Activated CD4-positive, alpha-beta T cell treated with anti-CD3 and anti-CD28 coated beads for 36 hours (primary cell): ENCODE measurements at regions not wholly inside any gene's neighbourhood (a gene's known extent, or its start where the extent isn't known, plus 50 kb on each side); places are given as distances from the start of the nearest gene placed in this dataset.

Experiments used
- ATAC-seq: fragments of 200-7000 bp; cut with Tn5 transposase; one replicate; pipeline ENCODE4 v1.10.0; 2021; ENCODE audit warnings: mild to moderate bottlenecking, moderate library complexity
- CTCF ChIA-PET: fragments of 350-600 bp; sonication (Branson Sonifier 250); formaldehyde crosslinking; loops from one replicate; lab custom pipeline; 2021; ENCODE audit warnings: antibody characterized with exemption; lab: Charles Lee
- POLR2A ChIA-PET: fragments of 350-600 bp; sonication (Branson Sonifier 250); formaldehyde crosslinking; loops from one replicate; lab custom pipeline; 2021; ENCODE audit warnings: antibody characterized with exemption, inconsistent platforms; lab: Charles Lee
- DNase-seq: peaks from one replicate; pipeline ENCODE4 v3.0.0-alpha.2; 2020
- H3K27ac Mint-ChIP-seq: one replicate; pipeline ENCODE4 v1.8.0; 2021; ENCODE audit warnings: mixed read lengths
- H3K27me3 Mint-ChIP-seq: one replicate; pipeline ENCODE4 v1.8.0; 2021; ENCODE audit warnings: mixed read lengths
- H3K36me3 Mint-ChIP-seq: one replicate; pipeline ENCODE4 v1.8.0; 2021; ENCODE audit warnings: low read depth, mixed read lengths
- H3K4me1 Mint-ChIP-seq: one replicate; pipeline ENCODE4 v1.8.0; 2021; ENCODE audit warnings: mixed read lengths
- H3K4me3 Mint-ChIP-seq: one replicate; pipeline ENCODE4 v1.8.0; 2021; ENCODE audit warnings: mild to moderate bottlenecking, moderate library complexity, mixed read lengths
- H3K9me3 Mint-ChIP-seq: one replicate; pipeline ENCODE4 v1.8.0; 2021; ENCODE audit warnings: low read depth, mixed read lengths
- intact Hi-C, 2 experiments: fragments of 100-400 bp; cut with DNase I in 1 of 2; cut with micrococcal nuclease in 1 of 2; formaldehyde crosslinking; loops; one replicate each; pipeline versions ENCODE4 v1.14.2 to v1.15.1; 2022 to 2024; cut with DNase I, micrococcal nuclease

- ChIA-PET POLR2A (no interaction called here), CTCF (no interaction called here)
- DNase-seq = no peak
- peaks cover 10% of the 10 kb centered on the region for H3K4me1 Mint-ChIP-seq
- ATAC-seq = no peak
- H3K9me3 Mint-ChIP-seq = no peaks in the 10 kb centered on the region
- intact Hi-C loops = no loop called here
- H3K36me3 Mint-ChIP-seq = no peaks in the 10 kb centered on the region
- H3K27me3 Mint-ChIP-seq = no peaks in the 10 kb centered on the region
- H3K4me3 Mint-ChIP-seq = no peak overlapping the region
- no peak overlapping the region for H3K27ac Mint-ChIP-seq
These were observed 85.4 kb downstream of the CD83 start for GRCh38 chr6:14202947-14203346.

- Mint-ChIP-seq H3K27me3 (no peaks in the 10 kb centered on the region), H3K9me3 (no peaks in the 10 kb centered on the region), H3K27ac (no peak overlapping the region), H3K4me3 (no peak overlapping the region), H3K4me1 (peaks cover 19% of the 10 kb centered on the region), H3K36me3 (no peaks in the 10 kb centered on the region)
- ChIA-PET CTCF (interaction anchor here (0.6 to 0.8 kb wide), 4 partner anchors 430 to 1284 kb away, joined by 3 to 4 read pairs (median 3); no protein-coding TSS in a partner anchor), POLR2A (no interaction called here)
- intact Hi-C loops = no loop called here
- ATAC-seq = no peak
- no peak for DNase-seq
These were observed 88.8 kb downstream of the CD83 start for GRCh38 chr6:14206391-14206790.

GRCh38 chr6:14207448-14207847, 89.9 kb downstream of the CD83 start:
- ChIA-PET POLR2A (interaction anchor here (0.7 kb wide), 1 partner anchor 358 kb away, joined by 3 read pairs; no protein-coding TSS in a partner anchor), CTCF (no interaction called here)
- Mint-ChIP-seq H3K27ac (no peak overlapping the region), H3K36me3 (no peaks in the 10 kb centered on the region), H3K9me3 (no peaks in the 10 kb centered on the region), H3K4me1 (peaks cover 30% of the 10 kb centered on the region), H3K27me3 (no peaks in the 10 kb centered on the region), H3K4me3 (no peak overlapping the region)
- intact Hi-C loops = no loop called here
- ATAC-seq (no peak), DNase-seq (no peak)

- intact Hi-C loops = no loop called here
- DNase-seq = no peak
- no peak overlapping the region for H3K4me3 Mint-ChIP-seq
- no peak overlapping the region for H3K27ac Mint-ChIP-seq
- no peaks in the 10 kb centered on the region for H3K9me3 Mint-ChIP-seq
- H3K4me1 Mint-ChIP-seq = peaks cover 35% of the 10 kb centered on the region
- no peaks in the 10 kb centered on the region for H3K27me3 Mint-ChIP-seq
- H3K36me3 Mint-ChIP-seq = no peaks in the 10 kb centered on the region
- ATAC-seq = no peak
- CTCF ChIA-PET = interaction anchor here (0.8 to 1.1 kb wide), 2 partner anchors 10 to 865 kb away, joined by 3 read pairs; no protein-coding TSS in a partner anchor
- POLR2A ChIA-PET = no interaction called here
These were observed 91.4 kb downstream of the CD83 start for GRCh38 chr6:14209000-14209399.

- peaks cover 35% of the 10 kb centered on the region for H3K4me1 Mint-ChIP-seq
- H3K4me3 Mint-ChIP-seq = peak overlapping the region; percentile 64
- no peaks in the 10 kb centered on the region for H3K9me3 Mint-ChIP-seq
- H3K36me3 Mint-ChIP-seq = no peaks in the 10 kb centered on the region
- ATAC-seq (no peak), DNase-seq (no peak)
- ChIA-PET POLR2A (interaction anchor here (0.6 to 1.5 kb wide), 2 partner anchors 18 to 501 kb away, joined by 3 to 4 read pairs; no protein-coding TSS in a partner anchor), CTCF (interaction anchor here (0.6 to 1.0 kb wide), 7 partner anchors 10 to 584 kb away, joined by 3 to 5 read pairs (median 3); no protein-coding TSS in a partner anchor)
- no peaks in the 10 kb centered on the region for H3K27me3 Mint-ChIP-seq
- intact Hi-C loops = loop anchor here (1.0 to 10.0 kb wide), 13 partner anchors 172 to 1232 kb away; no protein-coding TSS in a partner anchor
- H3K27ac Mint-ChIP-seq = peak overlapping the region; percentile 62
These were observed 92.5 kb downstream of the CD83 start for GRCh38 chr6:14210077-14210476.

- no peaks in the 10 kb centered on the region for H3K27me3 Mint-ChIP-seq
- no peaks in the 10 kb centered on the region for H3K9me3 Mint-ChIP-seq
- peaks cover 35% of the 10 kb centered on the region for H3K4me1 Mint-ChIP-seq
- H3K4me3 Mint-ChIP-seq = peak overlapping the region; percentile 75
- intact Hi-C loops = loop anchor here (1.0 to 10.0 kb wide), 24 partner anchors 171 to 1417 kb away; no protein-coding TSS in a partner anchor
- H3K36me3 Mint-ChIP-seq = no peaks in the 10 kb centered on the region
- H3K27ac Mint-ChIP-seq = peak overlapping the region; percentile 86
- ATAC-seq = peak; percentile 89
- ChIA-PET CTCF (interaction anchor here (0.6 to 1.3 kb wide), 17 partner anchors 9 to 1398 kb away, joined by 3 to 6 read pairs (median 3); no protein-coding TSS in a partner anchor), POLR2A (interaction anchor here (1.1 to 1.5 kb wide), 2 partner anchors 500 to 809 kb away, joined by 3 to 4 read pairs; no protein-coding TSS in a partner anchor)
- DNase-seq = peak; percentile 94
These were observed 93.3 kb downstream of the CD83 start for GRCh38 chr6:14210663-14211561.

- H3K9me3 Mint-ChIP-seq = no peaks in the 10 kb centered on the region
- H3K27me3 Mint-ChIP-seq = no peaks in the 10 kb centered on the region
- peak overlapping the region; percentile 86 for H3K27ac Mint-ChIP-seq
- DNase-seq (no peak), ATAC-seq (peak; percentile 13)
- intact Hi-C loops = loop anchor here (1.0 to 10.0 kb wide), 23 partner anchors 171 to 1417 kb away; no protein-coding TSS in a partner anchor
- peak overlapping the region; percentile 75 for H3K4me3 Mint-ChIP-seq
- H3K4me1 Mint-ChIP-seq = peaks cover 31% of the 10 kb centered on the region
- POLR2A ChIA-PET = interaction anchor here (0.5 to 1.1 kb wide), 2 partner anchors 243 to 809 kb away, joined by 3 read pairs; no protein-coding TSS in a partner anchor
- H3K36me3 Mint-ChIP-seq = no peaks in the 10 kb centered on the region
- CTCF ChIA-PET = interaction anchor here (0.6 to 1.3 kb wide), 12 partner anchors 14 to 1398 kb away, joined by 3 to 6 read pairs (median 3); no protein-coding TSS in a partner anchor
These were observed 94.0 kb downstream of the CD83 start for GRCh38 chr6:14211562-14211942.

- no peak for DNase-seq
- intact Hi-C loops = loop anchor here (5.0 to 10.0 kb wide), 9 partner anchors 170 to 1230 kb away; no protein-coding TSS in a partner anchor
- Mint-ChIP-seq H3K27ac (peak overlapping the region; percentile 86), H3K27me3 (no peaks in the 10 kb centered on the region), H3K36me3 (no peaks in the 10 kb centered on the region), H3K4me1 (peaks cover 33% of the 10 kb centered on the region), H3K4me3 (peak overlapping the region; percentile 75), H3K9me3 (no peaks in the 10 kb centered on the region)
- ATAC-seq = no peak
- CTCF ChIA-PET = interaction anchor here (0.7 to 1.3 kb wide), 8 partner anchors 14 to 1397 kb away, joined by 3 to 6 read pairs (median 3); no protein-coding TSS in a partner anchor
- POLR2A ChIA-PET = interaction anchor here (0.5 to 1.1 kb wide), 2 partner anchors 243 to 808 kb away, joined by 3 read pairs; no protein-coding TSS in a partner anchor
These were observed 94.4 kb downstream of the CD83 start for GRCh38 chr6:14212020-14212419.

- no peak for DNase-seq
- no peak overlapping the region for H3K4me3 Mint-ChIP-seq
- H3K4me1 Mint-ChIP-seq = peaks cover 34% of the 10 kb centered on the region
- POLR2A ChIA-PET = no interaction called here
- CTCF ChIA-PET = interaction anchor here (0.6 to 1.3 kb wide), 3 partner anchors 111 to 506 kb away, joined by 3 read pairs; no protein-coding TSS in a partner anchor
- no peaks in the 10 kb centered on the region for H3K9me3 Mint-ChIP-seq
- no peaks in the 10 kb centered on the region for H3K27me3 Mint-ChIP-seq
- no peak for ATAC-seq
- intact Hi-C loops = loop anchor here (5.0 to 10.0 kb wide), 9 partner anchors 170 to 1230 kb away; no protein-coding TSS in a partner anchor
- H3K36me3 Mint-ChIP-seq = no peaks in the 10 kb centered on the region
- H3K27ac Mint-ChIP-seq = peak overlapping the region; percentile 86
These were observed 95.1 kb downstream of the CD83 start for GRCh38 chr6:14212632-14213031.

- intact Hi-C loops = loop anchor here in 1 of 2 experiments (10.0 kb wide), 2 partner anchors 238 to 918 kb away; no protein-coding TSS in a partner anchor
- Mint-ChIP-seq H3K9me3 (no peaks in the 10 kb centered on the region), H3K4me3 (no peak overlapping the region), H3K4me1 (peaks cover 22% of the 10 kb centered on the region), H3K27me3 (no peaks in the 10 kb centered on the region), H3K27ac (no peak overlapping the region), H3K36me3 (no peaks in the 10 kb centered on the region)
- POLR2A ChIA-PET = interaction anchor here (0.5 kb wide), 1 partner anchor 24 kb away, joined by 3 read pairs; no protein-coding TSS in a partner anchor
- peak; percentile 35 for DNase-seq
- CTCF ChIA-PET = interaction anchor here (0.6 to 1.8 kb wide), 2 partner anchors 99 to 494 kb away, joined by 3 to 5 read pairs; no protein-coding TSS in a partner anchor
- ATAC-seq = peak; percentile 59
These were observed 99.5 kb downstream of the CD83 start for GRCh38 chr6:14216946-14217684.
